HG03460 (cell line): ENCODE measurements at regions not wholly inside any gene's neighbourhood (a gene's known extent, or its start where the extent isn't known, plus 50 kb on each side); places are given as distances from the start of the nearest gene placed in this dataset.

Experiments used
- ATAC-seq: cut with Tn5 transposase; IDR thresholded peaks from one replicate; pipeline ENCODE4 v1.9.1; 2021; ENCODE audit not compliant: unreplicated experiment

GRCh38 chr4:161133586-161134276 is 1030.1 kb downstream of the FSTL5 start:
- ATAC-seq, result no peak

GRCh38 chr4:161132715-161133425 is 1030.9 kb downstream of the FSTL5 start:
- ATAC-seq, result peak; percentile 90

GRCh38 chr4:161121451-161121850 is 1042.3 kb downstream of the FSTL5 start:
- no peak for ATAC-seq

- ATAC-seq, result no peak
These were observed 1061.9 kb downstream of the FSTL5 start for GRCh38 chr4:161101881-161102280.

- ATAC-seq, result no peak
These were observed 1066.0 kb downstream of the FSTL5 start for GRCh38 chr4:161097821-161098220.

GRCh38 chr4:161061046-161061445 is 1102.8 kb downstream of the FSTL5 start:
- no peak for ATAC-seq
